ENCODE measurements at regions not wholly inside any gene's neighbourhood (a gene's known extent, or its start where the extent isn't known, plus 50 kb on each side); places are given as distances from the start of the nearest gene placed in this dataset.
"Not testable (repeated sequence)": the region's sequence is repeated elsewhere in the genome, so short reads cannot be mapped to it uniquely, and the experiment has no call there.

DNA sequence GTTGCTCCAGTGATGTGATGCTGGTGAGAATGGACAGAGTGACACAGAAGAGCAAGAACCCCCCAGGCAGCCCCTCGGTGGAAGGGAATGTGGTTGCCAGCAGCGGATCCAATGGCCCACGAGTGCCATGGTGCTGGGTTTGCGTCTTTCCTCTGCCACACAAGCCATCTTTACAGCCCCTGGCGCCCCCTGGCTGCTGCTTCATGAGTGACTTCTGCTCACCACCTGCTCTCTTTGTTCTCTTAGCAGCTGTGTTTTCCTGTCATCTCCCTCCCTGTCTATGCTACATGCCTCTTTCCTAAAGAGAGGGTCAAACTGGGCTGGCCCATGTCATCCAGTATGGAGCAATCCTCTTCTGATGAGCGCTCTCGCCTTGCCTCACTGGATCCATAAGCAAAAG lies 300.0 kb upstream of the SMIM21 start:
- peak; percentile 70 for TF ChIP-seq CTCF (IDR thresholded peaks at IDR 0.05; ENCODE audit: insufficient read depth, low read depth, low read length)
- H3K4me3 ChIP-seq (ENCODE audit: low read depth, low read length), result no peak overlapping the region
- peak; percentile 39 for DNase-seq (ENCODE audit: low read depth)

DNA sequence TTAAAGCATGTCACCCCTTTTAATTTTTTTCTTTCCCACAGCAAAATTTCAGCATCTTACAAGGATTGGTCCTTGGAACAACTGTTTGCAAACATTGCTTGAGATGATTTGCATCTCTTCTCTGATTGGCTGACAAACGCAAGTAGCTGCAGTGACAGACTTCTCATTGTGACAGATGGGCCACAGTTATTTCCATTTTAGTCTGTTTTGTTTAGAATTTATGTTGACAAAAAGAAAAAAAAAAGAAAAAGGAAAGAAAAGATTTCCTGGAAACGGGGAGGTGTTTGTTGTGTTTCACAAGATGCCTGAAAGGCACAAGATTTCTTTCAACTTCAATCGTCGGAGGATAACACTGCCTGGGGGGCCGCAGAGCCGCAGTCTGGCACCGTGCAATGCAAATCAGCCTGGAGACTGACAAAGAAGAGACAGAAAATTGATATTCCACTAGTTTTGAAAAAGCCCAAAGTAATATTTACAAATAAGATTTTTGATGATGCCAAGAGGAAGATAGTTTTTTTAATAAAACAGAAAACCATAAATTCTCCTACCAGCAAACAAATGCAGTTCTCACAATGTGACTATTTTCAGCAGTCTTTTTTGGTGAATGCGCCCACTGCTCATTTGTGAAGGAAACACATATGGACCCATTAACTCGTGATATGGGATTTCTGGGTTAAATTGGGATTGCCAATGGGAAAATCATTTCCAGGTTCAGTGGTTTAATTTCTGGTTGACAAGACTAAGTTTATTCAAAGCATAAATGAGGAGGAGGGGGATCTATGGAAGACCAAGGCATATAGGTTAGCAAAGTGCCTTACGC lies 296.2 kb upstream of the SMIM21 start:
- no peak for TF ChIP-seq CTCF (IDR thresholded peaks at IDR 0.05; ENCODE audit: insufficient read depth, low read depth, low read length)
- H3K4me3 ChIP-seq (ENCODE audit: low read depth, low read length), result no peak overlapping the region
- peak; percentile 7 for DNase-seq (ENCODE audit: low read depth)

GRCh38 chr18:75714766-75715165 lies 287.3 kb upstream of the SMIM21 start:
- TF ChIP-seq CTCF (IDR thresholded peaks at IDR 0.05; ENCODE audit: insufficient read depth, low read depth, low read length), result no peak
- H3K4me3 ChIP-seq (ENCODE audit: low read depth, low read length), result no peak overlapping the region
- DNase-seq (ENCODE audit: low read depth), result no peak

GRCh38 chr18:75712124-75712867 lies 284.8 kb upstream of the SMIM21 start:
- DNase-seq (ENCODE audit: low read depth); H3K4me3 ChIP-seq (ENCODE audit: low read depth, low read length): not testable (repeated sequence)

DNA sequence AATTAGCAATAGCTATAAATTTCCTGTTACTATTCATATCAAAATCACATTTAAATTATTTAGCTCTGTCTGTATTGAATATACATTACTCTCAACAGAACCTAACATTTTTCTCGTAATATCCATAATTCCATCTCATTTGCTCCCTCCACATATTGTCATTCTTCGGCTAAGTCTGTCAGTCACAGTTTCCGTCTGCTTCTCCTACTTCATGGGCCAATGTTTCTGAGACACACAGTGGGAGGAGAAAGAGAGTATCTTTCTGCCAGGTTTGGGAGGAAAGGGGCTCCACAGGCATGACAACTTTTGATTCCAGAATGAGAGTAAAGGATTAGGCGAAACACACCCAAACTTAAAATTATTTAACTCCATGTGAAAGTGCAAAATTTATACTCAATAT lies 273.1 kb upstream of the SMIM21 start:
- DNase-seq (ENCODE audit: low read depth), result no peak
- no peak for TF ChIP-seq CTCF (IDR thresholded peaks at IDR 0.05; ENCODE audit: insufficient read depth, low read depth, low read length)

GRCh38 chr18:75698861-75699260 lies 271.4 kb upstream of the SMIM21 start:
- no peak for TF ChIP-seq CTCF (IDR thresholded peaks at IDR 0.05; ENCODE audit: insufficient read depth, low read depth, low read length)
- DNase-seq (ENCODE audit: low read depth), result peak; percentile 4
- no peak overlapping the region for H3K4me3 ChIP-seq (ENCODE audit: low read depth, low read length)

More for the DNA sequence above, 273.1 kb upstream of the SMIM21 start:
- H3K4me3 ChIP-seq (ENCODE audit: low read depth, low read length), result no peak overlapping the region

DNA sequence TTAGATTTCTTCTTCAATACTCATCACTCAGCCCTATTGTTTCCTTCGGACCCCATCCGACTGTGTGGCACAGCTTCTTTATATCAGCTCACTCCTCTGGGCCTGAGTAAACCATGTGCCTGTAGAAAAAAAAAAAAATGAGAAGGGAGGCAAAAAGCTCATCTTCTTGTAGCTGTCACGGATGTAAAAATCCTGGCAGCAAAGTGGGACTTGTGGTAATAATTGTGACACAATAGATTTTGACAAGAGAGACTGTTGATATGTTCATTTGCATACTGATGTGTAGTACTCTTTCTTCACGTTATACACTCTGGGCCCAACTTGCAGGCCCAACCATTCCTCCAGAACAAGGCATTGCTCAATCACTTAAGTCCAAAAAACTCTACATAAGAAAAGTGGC lies 270.0 kb upstream of the SMIM21 start:
- no peak overlapping the region for H3K4me3 ChIP-seq (ENCODE audit: low read depth, low read length)
- TF ChIP-seq CTCF (IDR thresholded peaks at IDR 0.05; ENCODE audit: insufficient read depth, low read depth, low read length), result no peak
- no peak for DNase-seq (ENCODE audit: low read depth)

All from fibroblast of villous mesenchyme (primary cell).